ENCODE measurements at regions not wholly inside any gene's neighbourhood (a gene's known extent, or its start where the extent isn't known, plus 50 kb on each side); places are given as distances from the start of the nearest gene placed in this dataset.

- DNase-seq (ENCODE audit: low spot score): no peak
- H3K4me2 ChIP-seq: no peak overlapping the region
- H3K79me2 ChIP-seq (ENCODE audit: low read depth): no peaks in the 10 kb centered on the region
- Mint-ChIP-seq H3K36me3 (no peaks in the 10 kb centered on the region), H3K9me3 (peaks cover 5% of the 10 kb centered on the region), H3K4me1 (peaks cover 19% of the 10 kb centered on the region), H3K4me3 (no peak overlapping the region), H3K27me3 (ENCODE audit: insufficient read depth, low read depth) (peaks cover 16% of the 10 kb centered on the region), H3K27ac (peak overlapping the region; percentile 71)
- H3F3A ChIP-seq (ENCODE audit: low read depth): no peaks in the 10 kb centered on the region
- TF ChIP-seq EZH2phosphoT487 (IDR thresholded peaks at IDR 0.05): no peak
- no peak for TF ChIP-seq EZH2 (IDR thresholded peaks at IDR 0.05)
- no peak for TF ChIP-seq CTCF (IDR thresholded peaks at IDR 0.05)
- no peak overlapping the region for H3K27ac ChIP-seq
- peaks cover 53% of the 10 kb centered on the region for H3K27me3 ChIP-seq
- H3K4me3 ChIP-seq: no peak overlapping the region
- no peak overlapping the region for H3K9ac ChIP-seq
- H3K36me3 ChIP-seq: no peaks in the 10 kb centered on the region
- H3K9me3 ChIP-seq (ENCODE audit: low read depth): no peaks in the 10 kb centered on the region
- H2AFZ ChIP-seq (replicated peaks): no peak overlapping the region
- H4K20me1 ChIP-seq (ENCODE audit: low read depth): no peaks in the 10 kb centered on the region
- H3K4me1 ChIP-seq: peaks cover 12% of the 10 kb centered on the region
Measured at GRCh38 chr22:44627521-44628139, 74.4 kb upstream of the PRR5 start.

- TF ChIP-seq CTCF (IDR thresholded peaks at IDR 0.05): peak; percentile 99
- TF ChIP-seq EZH2 (IDR thresholded peaks at IDR 0.05): no peak
- no peak for TF ChIP-seq EZH2phosphoT487 (IDR thresholded peaks at IDR 0.05)
- Histone ChIP-seq H3K9me3 (ENCODE audit: low read depth) (no peaks in the 10 kb centered on the region), H3K79me2 (ENCODE audit: low read depth) (no peaks in the 10 kb centered on the region), H3K4me2 (no peak overlapping the region), H3K4me3 (no peak overlapping the region), H2AFZ (replicated peaks) (no peak overlapping the region), H3K27ac (no peak overlapping the region), H3F3A (ENCODE audit: low read depth) (no peaks in the 10 kb centered on the region), H4K20me1 (ENCODE audit: low read depth) (no peaks in the 10 kb centered on the region), H3K9ac (no peak overlapping the region), H3K27me3 (peaks cover 39% of the 10 kb centered on the region), H3K4me1 (peaks cover 22% of the 10 kb centered on the region), H3K36me3 (no peaks in the 10 kb centered on the region)
- Mint-ChIP-seq H3K4me3 (no peak overlapping the region), H3K9me3 (peaks cover under 1% of the 10 kb centered on the region), H3K36me3 (no peaks in the 10 kb centered on the region), H3K4me1 (peaks cover 29% of the 10 kb centered on the region), H3K27ac (no peak overlapping the region), H3K27me3 (ENCODE audit: insufficient read depth, low read depth) (peaks cover 12% of the 10 kb centered on the region)
- peak; percentile 79 for DNase-seq (ENCODE audit: low spot score)
Measured at GRCh38 chr22:44625981-44626687, 75.9 kb upstream of the PRR5 start.

GRCh38 chr22:44625421-44625760 is 76.6 kb upstream of the PRR5 start:
- Mint-ChIP-seq H3K36me3 (no peaks in the 10 kb centered on the region), H3K4me3 (no peak overlapping the region), H3K9me3 (no peaks in the 10 kb centered on the region), H3K27me3 (ENCODE audit: insufficient read depth, low read depth) (peaks cover 11% of the 10 kb centered on the region), H3K4me1 (peaks cover 37% of the 10 kb centered on the region), H3K27ac (no peak overlapping the region)
- H4K20me1 ChIP-seq (ENCODE audit: low read depth): no peaks in the 10 kb centered on the region
- no peak overlapping the region for H3K27ac ChIP-seq
- TF ChIP-seq EZH2phosphoT487 (IDR thresholded peaks at IDR 0.05) (no peak), EZH2 (IDR thresholded peaks at IDR 0.05) (no peak), CTCF (IDR thresholded peaks at IDR 0.05) (no peak)
- H3K9me3 ChIP-seq (ENCODE audit: low read depth): no peaks in the 10 kb centered on the region
- H3K4me3 ChIP-seq: no peak overlapping the region
- no peak overlapping the region for H2AFZ ChIP-seq (replicated peaks)
- H3K9ac ChIP-seq: no peak overlapping the region
- H3K4me1 ChIP-seq: peaks cover 26% of the 10 kb centered on the region
- H3K36me3 ChIP-seq: no peaks in the 10 kb centered on the region
- no peak overlapping the region for H3K4me2 ChIP-seq
- H3K27me3 ChIP-seq: peaks cover 37% of the 10 kb centered on the region
- no peak for DNase-seq (ENCODE audit: low spot score)
- peaks cover 6% of the 10 kb centered on the region for H3F3A ChIP-seq (ENCODE audit: low read depth)
- no peaks in the 10 kb centered on the region for H3K79me2 ChIP-seq (ENCODE audit: low read depth)
